ENCODE measurements at regions not wholly inside any gene's neighbourhood (a gene's known extent, or its start where the extent isn't known, plus 50 kb on each side); places are given as distances from the start of the nearest gene placed in this dataset.
"Not testable (repeated sequence)": the region's sequence is repeated elsewhere in the genome, so short reads cannot be mapped to it uniquely, and the experiment has no call there.

DNA sequence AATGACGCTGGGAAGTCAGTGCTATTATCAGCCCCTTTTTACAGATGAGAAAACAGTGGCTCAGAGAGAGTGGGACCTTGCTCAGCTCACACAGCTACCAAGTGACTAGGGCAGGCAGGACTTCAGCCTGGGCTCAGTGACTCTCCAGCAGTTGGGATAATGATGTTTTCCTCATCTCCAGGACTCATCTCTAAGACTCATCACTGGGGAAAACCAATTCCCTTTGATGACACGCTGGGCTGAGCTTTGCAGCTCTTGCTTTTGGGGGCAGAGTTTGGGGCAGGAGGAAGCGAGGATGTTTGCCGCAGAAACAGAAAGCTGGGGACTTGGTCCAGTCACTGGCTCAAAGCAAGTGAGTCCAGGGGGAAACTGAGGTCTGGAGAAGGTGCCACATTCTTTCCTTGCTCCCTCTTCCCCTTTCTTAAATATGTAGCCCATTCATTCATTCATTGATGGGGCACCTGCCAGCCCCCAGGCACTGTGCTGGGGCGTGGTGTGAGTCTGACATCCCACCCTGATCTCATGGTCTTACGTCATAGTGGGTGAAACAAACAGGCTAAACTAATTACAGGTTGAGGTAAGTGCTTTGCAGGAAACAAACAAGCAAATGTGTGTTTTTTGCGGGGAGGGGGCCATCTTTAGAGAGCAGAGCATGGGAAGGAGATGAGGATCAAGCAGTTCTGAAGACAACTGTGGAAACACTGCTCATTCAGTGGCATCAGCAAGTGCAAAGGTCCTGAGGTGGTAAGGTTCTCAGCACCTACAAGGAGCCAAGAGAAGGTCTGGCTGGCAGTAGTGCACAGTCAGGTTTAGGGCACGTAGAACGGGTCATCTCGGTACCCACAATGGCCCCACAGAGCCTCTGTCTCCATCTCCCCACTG lies 74.4 kb upstream of the PMEPA1 start:
- Histone ChIP-seq H3K27ac (no peak overlapping the region), H3K4me3 (no peak overlapping the region)

DNA sequence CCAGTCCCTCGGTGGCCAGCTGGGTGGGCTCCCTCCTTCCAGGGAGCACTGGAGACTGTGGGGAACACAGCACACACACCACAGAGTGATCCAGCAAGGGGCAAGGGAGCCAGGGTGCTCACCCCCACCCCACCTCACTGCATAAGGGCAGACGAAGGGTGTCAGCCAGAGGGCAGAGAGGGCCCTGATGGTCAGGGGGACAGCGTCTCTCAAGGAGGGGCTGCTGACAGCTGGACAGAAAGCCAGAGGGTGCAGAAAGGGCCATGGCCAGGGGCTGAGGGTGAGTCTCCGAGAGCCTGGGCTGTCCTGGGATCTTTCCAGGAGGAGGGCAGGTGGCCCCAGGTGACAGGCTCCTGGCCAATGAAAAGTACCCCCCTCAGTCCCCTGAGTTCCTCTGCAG lies 73.4 kb upstream of the PMEPA1 start:
- no peak overlapping the region for H3K27ac ChIP-seq

DNA sequence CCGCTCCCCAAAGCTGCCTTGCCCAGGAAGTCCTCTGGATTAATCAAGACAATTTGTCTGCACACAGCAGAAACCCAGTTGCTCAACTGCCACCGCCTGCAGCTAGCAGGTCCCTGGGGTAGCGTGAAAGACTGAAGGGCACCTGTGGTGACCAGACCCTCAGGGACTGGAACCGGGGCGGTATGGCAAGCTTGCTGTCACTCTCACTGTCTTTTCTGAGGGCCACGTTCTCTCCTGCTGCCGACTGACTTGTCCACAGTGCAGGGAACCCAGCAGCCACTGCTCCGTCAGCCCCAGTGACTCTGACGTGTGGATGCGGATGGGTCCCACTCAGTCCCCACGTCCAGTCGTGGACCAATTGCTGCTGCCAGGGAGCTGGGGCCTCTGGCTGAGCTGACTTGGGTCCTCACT lies 72.8 kb upstream of the PMEPA1 start:
- Histone ChIP-seq H3K27ac (no peak overlapping the region), H3K4me3 (no peak overlapping the region)

More for the DNA sequence above, 73.4 kb upstream of the PMEPA1 start:
- no peak overlapping the region for H3K4me3 ChIP-seq

DNA sequence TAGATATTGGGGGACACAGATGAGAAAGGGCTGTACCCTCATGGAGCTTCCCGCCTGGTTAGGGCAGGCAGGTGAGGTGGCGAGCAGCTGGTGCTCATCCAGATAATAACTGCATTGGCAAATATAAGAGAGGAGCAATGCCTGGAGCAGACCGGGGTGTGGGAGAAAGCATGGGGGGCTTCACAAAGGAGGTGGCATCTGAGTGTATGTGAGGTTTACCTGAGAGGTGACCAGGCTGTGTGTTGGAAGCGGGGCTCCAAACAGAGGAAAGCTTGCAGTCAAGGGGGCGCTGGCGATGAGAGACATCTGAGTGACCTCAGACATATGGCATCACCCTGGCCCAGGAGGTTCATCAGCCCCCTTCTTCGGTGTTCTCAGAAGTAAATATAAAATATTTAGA lies 72.1 kb upstream of the PMEPA1 start:
- no peak overlapping the region for H3K27ac ChIP-seq
- H3K4me3 ChIP-seq = no peak overlapping the region

DNA sequence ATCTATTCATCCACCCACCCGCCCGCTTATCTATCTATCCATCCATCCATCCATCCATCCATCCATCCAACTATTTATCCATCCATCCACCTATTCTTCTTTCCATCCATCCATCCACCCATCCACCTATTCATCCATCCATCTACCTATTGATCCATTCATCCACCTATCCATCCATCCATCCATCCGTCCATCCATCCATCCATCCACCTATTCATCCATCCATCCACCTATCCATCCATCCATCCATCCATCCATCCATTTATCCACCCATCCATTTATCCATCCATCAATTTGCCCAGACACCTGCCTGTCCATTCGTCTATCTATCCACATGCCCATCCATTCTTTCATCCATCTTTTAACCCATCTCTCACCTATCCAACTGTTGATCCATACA lies 71.1 kb upstream of the PMEPA1 start:
- no peak overlapping the region for H3K27ac ChIP-seq
- H3K4me3 ChIP-seq = no peak overlapping the region

DNA sequence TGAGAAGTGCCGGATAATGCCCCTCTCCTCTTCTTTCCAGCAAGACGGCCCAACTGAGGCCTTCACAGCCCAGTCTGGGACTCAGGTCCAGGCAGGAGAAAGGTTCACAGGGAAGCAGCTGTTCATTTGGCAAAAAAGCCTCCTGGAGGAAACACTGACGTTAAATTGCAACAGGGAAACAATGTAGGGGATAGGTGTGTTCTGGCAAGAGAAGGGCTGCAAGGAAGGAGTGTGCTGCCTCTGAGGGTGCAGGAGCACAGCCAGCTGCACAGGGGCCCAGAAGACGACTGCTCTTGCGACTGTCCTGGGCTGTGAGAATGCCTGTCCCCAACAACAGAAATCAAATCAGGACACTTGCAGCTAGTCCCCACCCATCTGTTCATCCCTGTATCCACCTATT lies 70.6 kb upstream of the PMEPA1 start:
- H3K4me3 ChIP-seq = no peak overlapping the region
- H3K27ac ChIP-seq = no peak overlapping the region

DNA sequence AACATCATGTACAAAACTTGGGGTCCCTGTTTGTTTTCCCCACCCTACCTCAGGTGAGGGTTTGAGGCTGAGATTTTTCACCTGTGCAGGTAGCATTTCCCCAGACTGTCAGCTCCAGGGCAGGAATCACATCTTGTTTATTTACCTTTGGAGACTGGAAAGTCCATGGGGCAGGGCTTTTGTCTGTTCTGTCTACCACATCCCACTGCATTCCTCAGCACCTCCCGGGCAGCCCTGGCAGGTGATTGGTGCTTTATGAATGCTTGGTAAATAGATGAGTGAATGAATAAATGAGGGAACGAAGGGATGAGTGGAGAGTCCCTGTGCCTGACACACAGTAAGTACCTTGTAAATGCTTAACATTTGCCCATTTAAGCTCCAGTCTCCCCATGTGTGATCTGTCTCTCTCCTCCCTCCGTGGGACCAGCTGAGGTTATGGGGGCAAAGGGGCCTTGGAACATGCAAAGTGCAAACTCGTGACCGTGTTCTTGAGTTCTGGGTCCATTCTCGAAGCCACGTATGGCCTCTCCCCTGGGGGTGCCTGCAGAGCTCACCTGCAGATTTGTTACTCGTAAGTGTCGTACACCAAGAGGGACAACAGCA lies 69.7 kb upstream of the PMEPA1 start:
- no peak overlapping the region for H3K27ac ChIP-seq
- H3K4me3 ChIP-seq = no peak overlapping the region

DNA sequence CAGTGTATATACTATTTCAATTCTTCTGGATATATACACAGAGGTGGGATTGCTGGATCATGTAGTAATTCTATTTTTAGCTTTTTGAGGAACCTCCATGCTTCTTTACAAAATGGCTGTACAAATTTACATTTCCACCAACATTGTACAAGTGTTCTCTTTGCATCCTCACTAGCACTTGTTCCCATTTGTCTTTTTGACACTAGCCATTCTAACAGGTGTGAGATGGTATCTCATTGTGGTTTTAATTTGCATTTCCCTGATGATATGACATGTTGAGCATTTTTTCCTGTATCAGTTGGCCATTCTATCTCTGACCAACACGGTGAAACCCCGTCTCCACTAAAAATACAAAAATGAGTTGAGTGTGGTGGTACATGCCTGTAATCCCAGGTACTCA lies 68.1 kb upstream of the PMEPA1 start:
- Histone ChIP-seq H3K4me3 (no peak overlapping the region), H3K27ac (no peak overlapping the region)

DNA sequence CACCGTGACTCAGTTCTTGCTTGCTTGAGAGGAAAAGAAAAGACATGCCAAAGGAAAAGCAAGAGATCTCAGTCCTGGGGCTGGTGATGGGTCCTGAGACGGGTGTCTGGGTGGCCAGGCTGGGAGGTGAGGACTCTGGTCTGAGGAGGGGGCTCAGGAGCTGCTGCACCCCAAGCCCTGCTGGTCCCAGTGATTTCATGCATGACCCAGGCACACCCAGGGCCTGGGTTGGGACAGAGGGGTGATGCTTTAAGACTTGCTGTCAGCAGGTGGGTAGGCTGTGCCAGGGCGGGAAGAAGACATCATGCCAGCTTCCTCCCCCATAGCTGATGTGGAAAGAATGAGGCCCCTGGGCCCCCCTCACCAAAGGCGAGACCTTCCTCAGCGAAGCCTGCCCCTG lies 65.1 kb upstream of the PMEPA1 start:
- H3K27ac ChIP-seq = no peak overlapping the region
- H3K4me3 ChIP-seq = no peak overlapping the region

DNA sequence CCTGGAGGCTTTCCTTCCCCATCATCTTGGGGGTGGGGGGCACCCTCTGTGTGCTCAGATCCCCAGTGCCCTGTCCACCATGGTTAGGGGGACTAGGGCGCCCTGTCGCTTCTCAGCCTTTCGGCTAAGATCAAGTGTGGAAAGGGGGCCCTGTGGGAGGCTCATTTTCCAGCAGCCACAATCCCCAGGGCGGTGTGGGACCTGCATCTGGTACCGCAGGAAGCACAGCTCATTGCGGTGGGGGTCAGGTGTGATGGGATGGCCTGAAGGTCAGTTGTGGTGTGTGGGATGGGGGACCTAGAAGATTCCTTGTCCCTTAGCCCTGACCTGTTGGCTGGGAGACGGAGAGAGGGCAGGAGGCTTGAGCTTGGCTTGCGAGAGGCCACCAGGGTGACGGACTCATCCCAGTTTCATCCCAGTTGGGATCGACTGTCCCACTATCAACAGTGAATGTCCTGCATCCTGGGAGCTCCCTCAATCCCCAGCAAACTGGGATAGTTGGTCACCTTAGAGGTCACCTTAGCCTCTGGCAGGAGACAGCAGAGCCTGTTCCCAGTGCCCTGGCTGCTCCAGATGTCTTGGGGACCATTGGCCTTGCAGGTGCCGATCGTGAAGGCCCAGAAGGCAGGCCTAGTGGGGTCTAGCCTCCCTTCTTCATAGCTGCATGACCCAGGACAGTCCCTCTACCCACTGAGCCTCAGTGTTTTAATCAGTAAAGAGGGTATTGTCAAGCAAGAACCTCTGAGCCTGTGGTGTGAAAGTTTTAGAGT lies 64.5 kb upstream of the PMEPA1 start:
- no peak overlapping the region for H3K27ac ChIP-seq
- H3K4me3 ChIP-seq = no peak overlapping the region

DNA sequence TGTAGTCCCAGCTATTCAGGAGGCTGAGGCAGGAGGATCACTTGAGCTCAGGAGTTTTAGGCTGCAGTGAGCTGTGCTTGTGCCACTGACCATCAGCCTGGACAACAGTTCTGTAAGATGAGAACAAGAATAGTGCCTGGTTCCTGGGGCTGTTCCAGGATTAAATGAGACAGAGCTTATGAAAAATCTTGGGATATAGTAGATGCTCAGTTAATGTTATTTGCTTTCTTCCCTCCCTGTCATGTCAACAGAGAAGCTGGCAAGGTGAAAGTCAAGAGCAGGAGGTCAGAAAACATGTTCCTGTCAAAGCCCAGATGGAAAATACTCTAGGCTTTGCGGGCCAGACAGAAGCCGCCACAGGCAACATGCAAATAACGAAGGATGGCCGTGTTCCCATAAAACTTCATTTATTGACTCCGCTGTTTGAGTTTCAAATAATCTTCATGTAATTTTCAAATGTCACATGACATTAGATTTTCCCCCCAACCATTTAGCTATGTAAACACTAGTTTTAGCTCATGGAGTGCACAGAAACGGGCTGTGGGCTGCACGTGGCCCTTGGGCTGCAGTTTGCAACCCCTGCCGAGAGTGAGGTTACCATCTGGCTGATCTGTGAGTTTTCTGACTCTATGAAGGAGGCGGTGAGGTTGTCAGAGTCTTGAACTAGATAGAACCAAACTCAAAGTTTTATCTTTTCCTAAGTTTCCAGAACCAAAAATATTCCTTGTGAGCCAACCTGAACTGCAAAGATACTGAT lies 63.4 kb upstream of the PMEPA1 start:
- no peak overlapping the region for H3K4me3 ChIP-seq

DNA sequence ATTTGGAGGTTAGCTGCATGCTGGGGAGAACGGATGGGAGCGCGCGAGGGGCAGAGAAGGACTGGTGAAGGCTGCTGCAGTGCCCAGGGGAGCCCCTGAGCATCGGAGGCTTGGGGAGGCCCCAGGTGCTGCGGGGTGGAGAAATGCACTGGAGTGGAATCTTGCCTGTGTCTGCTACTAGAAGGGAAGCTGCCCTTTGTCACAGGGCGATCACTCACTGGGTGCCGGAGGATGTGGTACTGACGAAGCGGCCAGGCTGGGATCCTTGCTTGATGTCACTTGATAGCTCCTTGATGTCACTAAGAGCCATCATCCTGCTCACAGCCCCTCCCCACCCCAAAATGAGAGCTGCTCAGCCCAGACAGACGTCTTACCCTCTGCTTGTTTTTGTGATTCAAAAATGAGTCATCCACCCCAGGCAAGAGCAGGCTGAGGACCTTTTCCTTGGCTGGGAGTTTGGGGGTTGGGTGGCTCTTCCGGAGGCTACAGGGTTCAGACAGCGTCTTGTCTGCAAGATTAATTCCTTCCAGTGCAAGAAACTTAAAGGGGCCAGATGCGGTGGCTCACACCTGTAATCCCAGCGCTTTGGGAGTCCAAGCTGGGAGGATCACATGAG lies 62.6 kb upstream of the PMEPA1 start:
- Histone ChIP-seq H3K4me3 (no peak overlapping the region), H3K27ac (peak overlapping the region in 2 of 21 experiments; percentile 41 to 54)

More for the DNA sequence above, 63.4 kb upstream of the PMEPA1 start:
- no peak overlapping the region for H3K27ac ChIP-seq

DNA sequence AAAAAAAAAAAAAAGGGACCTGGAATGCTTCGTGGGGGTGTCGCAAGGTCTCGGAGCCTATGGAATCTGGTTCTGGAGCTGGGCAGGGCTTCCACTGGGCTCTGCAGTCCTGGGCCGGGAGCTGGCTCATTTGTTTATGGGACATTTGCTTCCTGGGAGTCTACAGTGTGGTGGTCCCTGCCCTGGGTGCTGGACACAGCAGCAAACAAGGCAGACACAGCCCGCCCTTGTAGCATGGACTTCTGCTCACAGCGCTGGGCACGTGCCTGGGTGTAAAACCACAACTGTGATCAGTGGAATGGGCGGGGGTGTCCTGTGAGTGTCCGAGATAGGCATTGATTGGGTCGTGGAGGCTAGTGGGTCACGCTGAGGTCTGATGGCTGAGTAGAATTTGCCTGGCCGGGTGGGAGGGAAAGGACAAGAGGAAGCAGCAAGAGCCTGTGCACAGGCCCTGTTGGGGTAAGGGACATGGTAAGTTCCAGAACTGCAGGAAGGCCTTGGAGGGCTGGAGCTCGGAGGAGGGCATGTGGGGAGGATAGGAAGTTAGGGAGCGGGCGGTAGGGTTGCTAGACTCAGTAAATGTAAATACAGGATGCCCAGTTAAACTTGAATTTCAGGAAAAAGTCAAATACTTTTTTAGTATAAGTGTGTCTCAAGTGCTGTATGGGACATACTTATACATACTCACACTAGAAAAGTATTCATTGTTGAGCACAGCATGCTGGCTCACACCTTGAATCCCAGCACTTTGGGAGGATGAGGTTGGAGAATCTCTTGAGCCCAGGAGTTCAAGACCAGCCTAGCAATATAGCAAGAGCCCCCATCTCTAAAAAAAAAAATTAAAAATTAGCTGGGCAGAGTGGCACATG lies 61.3 kb upstream of the PMEPA1 start:
- Histone ChIP-seq H3K27ac (no peak overlapping the region), H3K4me3 (no peak overlapping the region)

DNA sequence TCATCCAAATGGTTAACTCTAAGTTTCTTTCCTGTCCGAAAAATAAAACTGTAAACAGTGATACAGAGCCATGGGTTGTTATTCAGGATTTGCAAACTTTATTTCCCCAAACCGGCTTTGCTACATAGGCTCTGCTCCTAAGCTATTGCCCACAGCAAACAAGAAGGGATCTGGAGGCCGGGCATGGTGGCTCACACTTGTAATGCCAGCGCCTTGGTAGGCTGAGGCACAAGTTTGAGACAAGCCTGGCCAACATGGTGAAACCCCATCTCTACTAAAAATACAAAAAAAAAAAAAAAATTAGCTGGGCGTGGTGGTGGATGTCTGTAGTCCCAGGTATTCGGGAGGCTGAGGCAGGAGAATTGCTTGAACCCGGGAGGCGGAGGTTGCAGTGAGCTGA lies 60.6 kb upstream of the PMEPA1 start:
- not testable (repeated sequence) for H3K27ac ChIP-seq, H3K4me3 ChIP-seq

DNA sequence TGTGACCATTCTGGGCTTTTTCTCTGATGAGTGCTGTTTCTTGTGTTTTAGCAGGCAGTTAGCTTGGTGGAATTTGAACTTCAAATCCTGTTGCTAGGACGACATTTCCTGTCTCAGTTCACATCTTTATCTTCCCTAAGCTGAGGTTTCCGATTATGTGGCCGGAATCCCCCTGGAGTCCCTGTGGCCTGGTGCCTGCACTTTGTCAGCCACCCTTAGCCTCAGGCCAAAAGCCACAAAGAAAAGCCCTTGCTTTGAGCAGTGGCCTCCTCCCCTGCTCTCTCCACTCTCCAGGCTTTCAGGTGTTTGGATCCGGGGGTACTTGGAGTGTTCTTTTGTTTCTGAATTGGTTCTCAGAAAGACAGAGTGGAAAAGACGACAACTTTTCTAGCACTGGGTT lies 59.9 kb upstream of the PMEPA1 start:
- Histone ChIP-seq H3K4me3 (no peak overlapping the region), H3K27ac (no peak overlapping the region)

DNA sequence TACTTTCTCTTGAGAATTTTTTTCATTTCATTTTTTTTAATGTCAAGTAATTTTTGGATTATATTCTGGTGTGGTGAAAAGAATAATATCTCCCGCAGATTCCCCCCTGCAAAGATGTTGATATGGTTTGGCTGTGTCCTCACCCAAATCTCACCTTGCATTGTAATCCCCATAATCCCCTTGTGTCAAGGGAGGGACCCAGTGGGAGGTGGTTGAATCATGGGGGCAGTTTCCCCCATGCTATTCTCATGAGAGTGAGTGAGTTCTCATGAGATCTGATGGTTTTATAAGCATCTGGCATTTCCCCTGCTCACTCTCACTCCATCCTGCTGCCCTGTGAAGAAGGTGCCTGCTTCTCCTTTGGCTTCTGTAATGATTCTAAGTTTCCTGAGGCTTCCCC lies 58.7 kb upstream of the PMEPA1 start:
- H3K27ac ChIP-seq = no peak overlapping the region
- H3K4me3 ChIP-seq = no peak overlapping the region

DNA sequence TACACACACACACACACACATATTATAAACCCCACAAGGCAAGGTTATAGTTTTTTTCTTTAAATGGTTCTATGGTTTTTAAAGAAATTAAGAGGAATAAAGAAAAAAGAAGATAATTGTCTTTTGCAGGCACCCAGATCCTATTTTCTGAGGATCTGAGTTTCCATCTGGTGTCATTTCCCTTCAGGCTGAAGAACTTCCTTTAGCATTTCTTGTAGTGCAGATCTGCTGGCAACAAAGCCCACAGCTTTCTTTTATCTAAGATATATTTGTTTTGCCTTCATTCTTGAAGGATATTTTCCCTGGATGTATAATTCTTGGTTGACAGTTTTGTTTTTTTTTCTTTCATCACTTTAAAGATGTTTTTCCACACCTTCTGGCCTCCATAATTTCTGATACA lies 57.6 kb upstream of the PMEPA1 start:
- Histone ChIP-seq H3K27ac (no peak overlapping the region), H3K4me3 (no peak overlapping the region)

DNA sequence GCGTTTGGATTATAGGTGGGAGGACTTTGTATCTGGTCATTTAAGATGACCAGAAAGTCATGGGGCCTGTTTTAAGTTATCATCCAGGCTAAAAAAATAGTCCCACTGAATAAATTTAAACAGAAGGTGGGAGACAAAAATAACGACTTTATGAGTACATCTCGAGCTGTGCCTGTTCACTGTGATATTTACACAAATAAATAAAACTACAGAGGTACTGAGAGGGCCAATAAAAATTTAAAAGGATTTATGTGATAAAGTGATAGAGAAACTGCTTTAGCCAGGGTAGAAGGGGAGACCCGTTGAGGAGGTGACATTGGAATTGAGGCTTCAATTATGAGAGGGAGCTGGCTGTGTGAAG lies 53.4 kb upstream of the PMEPA1 start:
- H3K4me3 ChIP-seq = no peak overlapping the region
- no peak overlapping the region for H3K27ac ChIP-seq
